ENCODE measurements at regions not wholly inside any gene's neighbourhood (a gene's known extent, or its start where the extent isn't known, plus 50 kb on each side); places are given as distances from the start of the nearest gene placed in this dataset.

DNA sequence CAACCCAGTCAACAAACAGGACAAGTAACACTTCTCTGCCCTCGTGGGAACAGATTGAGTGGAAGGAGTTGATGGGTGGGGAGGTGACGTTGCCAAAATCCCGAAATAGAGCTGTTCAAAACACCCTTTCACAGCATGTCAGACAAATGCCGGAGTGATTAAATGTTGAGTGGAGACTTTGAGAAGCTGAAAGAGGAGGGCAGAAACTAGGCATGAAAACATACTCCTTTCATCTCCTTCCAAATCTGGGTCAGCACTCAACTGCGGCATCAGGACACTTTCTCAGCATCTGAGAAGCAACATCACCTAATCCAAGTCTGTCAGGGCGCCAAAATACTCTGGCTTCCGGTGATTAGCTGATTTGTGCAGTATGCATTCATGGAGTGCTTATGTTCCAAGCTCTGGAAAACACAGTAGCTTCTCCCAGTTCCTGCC, 51.5 kb upstream of the MRI1 start:
- H3K4me3 Mint-ChIP-seq: no peak overlapping the region
- DNase-seq: no peak

DNA sequence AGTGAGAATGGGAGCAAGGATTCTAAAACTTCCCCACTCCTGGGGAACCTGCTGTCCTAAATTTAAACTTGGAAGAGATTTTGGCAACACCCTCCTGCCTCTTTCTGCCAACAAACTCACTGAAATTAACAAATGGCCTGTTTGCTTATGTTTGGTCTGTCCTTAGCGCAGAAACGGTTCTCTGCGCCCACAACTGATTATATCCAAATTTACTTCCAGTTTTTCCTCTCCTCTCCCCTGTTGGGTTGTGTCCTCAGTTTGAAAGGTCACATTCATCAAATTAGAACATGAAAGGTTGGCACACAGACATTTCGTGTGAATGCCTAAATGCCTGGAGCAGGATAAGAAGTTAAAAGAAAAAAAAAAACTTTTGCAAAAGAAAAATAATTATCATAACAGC, 56.4 kb upstream of the MRI1 start:
- no peaks in the 10 kb centered on the region for H3K4me1 Mint-ChIP-seq
- H3K27me3 Mint-ChIP-seq: no peaks in the 10 kb centered on the region
- H3K9me3 Mint-ChIP-seq: no peaks in the 10 kb centered on the region
- ChIA-PET POLR2A (interaction anchor here (0.6 kb wide), 1 partner anchor 14 kb away, joined by 10 read pairs; no protein-coding TSS in a partner anchor), CTCF (no interaction called here)
- H3K4me3 Mint-ChIP-seq: no peak overlapping the region
- H3K27ac Mint-ChIP-seq: no peak overlapping the region
- H3K36me3 Mint-ChIP-seq (ENCODE audit: low read depth): no peaks in the 10 kb centered on the region
- DNase-seq: no peak

More for the DNA sequence above, 51.5 kb upstream of the MRI1 start:
- ChIA-PET POLR2A (no interaction called here), CTCF (interaction anchor here (0.6 to 2.4 kb wide), 3 partner anchors 13 to 345 kb away, joined by 3 to 6 read pairs (median 4); no protein-coding TSS in a partner anchor)
- peaks cover 6% of the 10 kb centered on the region for H3K9me3 Mint-ChIP-seq
- no peaks in the 10 kb centered on the region for H3K36me3 Mint-ChIP-seq (ENCODE audit: low read depth)
- no peaks in the 10 kb centered on the region for H3K4me1 Mint-ChIP-seq
- H3K27me3 Mint-ChIP-seq: no peaks in the 10 kb centered on the region
- no peak overlapping the region for H3K27ac Mint-ChIP-seq

- Mint-ChIP-seq H3K4me3 (no peak overlapping the region), H3K27me3 (peaks cover 5% of the 10 kb centered on the region), H3K4me1 (no peaks in the 10 kb centered on the region), H3K9me3 (no peaks in the 10 kb centered on the region), H3K27ac (no peak overlapping the region), H3K36me3 (ENCODE audit: low read depth) (no peaks in the 10 kb centered on the region)
- POLR2A ChIA-PET: no interaction called here
- DNase-seq: no peak
- CTCF ChIA-PET: interaction anchor here (0.6 to 1.1 kb wide), 2 partner anchors 43 to 355 kb away, joined by 3 read pairs; no protein-coding TSS in a partner anchor
These were observed 58.3 kb upstream of the MRI1 start for GRCh38 chr19:13705928-13706447.

- CTCF ChIA-PET: no interaction called here
- no peaks in the 10 kb centered on the region for H3K9me3 Mint-ChIP-seq
These were observed 59.1 kb upstream of the MRI1 start for GRCh38 chr19:13705201-13705600.

GRCh38 chr19:13701624-13702023, 62.7 kb upstream of the MRI1 start:
- no peaks in the 10 kb centered on the region for H3K36me3 Mint-ChIP-seq (ENCODE audit: low read depth)
- no peak for DNase-seq
- POLR2A ChIA-PET: no interaction called here
- H3K27me3 Mint-ChIP-seq: peaks cover 8% of the 10 kb centered on the region
- H3K4me1 Mint-ChIP-seq: no peaks in the 10 kb centered on the region
- H3K4me3 Mint-ChIP-seq: no peak overlapping the region
- H3K27ac Mint-ChIP-seq: no peak overlapping the region
- CTCF ChIA-PET: no interaction called here
- H3K9me3 Mint-ChIP-seq: no peaks in the 10 kb centered on the region

More at GRCh38 chr19:13705201-13705600, 59.1 kb upstream of the MRI1 start:
- H3K4me3 Mint-ChIP-seq: no peak overlapping the region
- no peaks in the 10 kb centered on the region for H3K36me3 Mint-ChIP-seq (ENCODE audit: low read depth)
- no peak for DNase-seq
- peaks cover 8% of the 10 kb centered on the region for H3K27me3 Mint-ChIP-seq
- no peaks in the 10 kb centered on the region for H3K4me1 Mint-ChIP-seq
- H3K27ac Mint-ChIP-seq: no peak overlapping the region
- POLR2A ChIA-PET: no interaction called here

- ChIA-PET POLR2A (no interaction called here), CTCF (no interaction called here)
- no peaks in the 10 kb centered on the region for H3K36me3 Mint-ChIP-seq (ENCODE audit: low read depth)
- peaks cover 8% of the 10 kb centered on the region for H3K27me3 Mint-ChIP-seq
- no peaks in the 10 kb centered on the region for H3K4me1 Mint-ChIP-seq
- no peak for DNase-seq
- no peak overlapping the region for H3K27ac Mint-ChIP-seq
- H3K9me3 Mint-ChIP-seq: no peaks in the 10 kb centered on the region
- H3K4me3 Mint-ChIP-seq: no peak overlapping the region
These were observed 63.7 kb upstream of the MRI1 start for GRCh38 chr19:13700621-13701020.

DNA sequence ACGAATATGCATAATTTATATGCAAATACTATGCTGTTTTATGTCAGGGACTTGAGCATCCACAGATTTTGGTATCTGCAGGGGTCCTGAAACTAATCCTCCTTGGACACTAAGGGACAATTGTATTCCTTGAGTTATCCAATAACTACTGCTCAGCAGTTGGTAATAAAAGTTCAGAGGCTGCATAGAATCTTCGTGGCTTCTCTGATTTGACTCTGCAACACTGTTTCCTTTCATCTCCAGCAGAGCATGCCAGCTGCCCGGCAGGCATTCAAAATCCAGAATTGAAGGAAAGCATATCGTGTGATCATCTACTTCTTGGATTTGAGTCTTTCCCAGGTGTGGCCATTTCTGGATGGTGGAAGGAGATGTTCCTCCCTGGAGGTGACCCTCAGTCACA, 64.5 kb upstream of the MRI1 start:
- no peaks in the 10 kb centered on the region for H3K36me3 Mint-ChIP-seq (ENCODE audit: low read depth)
- H3K27me3 Mint-ChIP-seq: peaks cover 8% of the 10 kb centered on the region
- H3K4me3 Mint-ChIP-seq: no peak overlapping the region
- no peak overlapping the region for H3K27ac Mint-ChIP-seq
- H3K4me1 Mint-ChIP-seq: no peaks in the 10 kb centered on the region
- CTCF ChIA-PET: no interaction called here
- POLR2A ChIA-PET: no interaction called here
- DNase-seq: no peak
- H3K9me3 Mint-ChIP-seq: no peaks in the 10 kb centered on the region

DNA sequence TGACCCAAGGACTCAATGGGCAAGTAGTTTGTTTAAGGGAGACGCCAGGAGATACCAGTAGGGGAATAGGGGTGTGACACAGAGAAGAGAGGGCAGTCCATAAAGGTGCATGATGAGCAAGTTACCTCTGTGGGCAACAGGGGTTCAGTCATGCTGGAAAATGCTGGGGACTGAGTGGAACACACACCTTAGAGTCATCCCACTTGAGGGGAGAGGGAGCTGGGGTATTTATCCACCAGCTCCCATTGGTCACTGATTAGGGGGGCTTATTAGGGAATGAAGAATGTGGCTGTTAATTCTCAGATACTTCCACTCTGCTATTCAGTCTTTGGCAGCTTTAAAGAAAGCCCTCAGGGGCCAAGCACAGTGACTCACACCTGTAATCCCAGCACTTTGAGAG, 67.5 kb upstream of the MRI1 start:
- Mint-ChIP-seq H3K27me3 (peaks cover 8% of the 10 kb centered on the region), H3K9me3 (no peaks in the 10 kb centered on the region), H3K36me3 (ENCODE audit: low read depth) (no peaks in the 10 kb centered on the region), H3K4me3 (no peak overlapping the region), H3K27ac (peak overlapping the region; percentile 41), H3K4me1 (no peaks in the 10 kb centered on the region)
- no peak for DNase-seq
- ChIA-PET POLR2A (no interaction called here), CTCF (interaction anchor here (1.0 to 1.1 kb wide), 2 partner anchors 14 to 16 kb away, joined by 3 read pairs; no protein-coding TSS in a partner anchor)

DNA sequence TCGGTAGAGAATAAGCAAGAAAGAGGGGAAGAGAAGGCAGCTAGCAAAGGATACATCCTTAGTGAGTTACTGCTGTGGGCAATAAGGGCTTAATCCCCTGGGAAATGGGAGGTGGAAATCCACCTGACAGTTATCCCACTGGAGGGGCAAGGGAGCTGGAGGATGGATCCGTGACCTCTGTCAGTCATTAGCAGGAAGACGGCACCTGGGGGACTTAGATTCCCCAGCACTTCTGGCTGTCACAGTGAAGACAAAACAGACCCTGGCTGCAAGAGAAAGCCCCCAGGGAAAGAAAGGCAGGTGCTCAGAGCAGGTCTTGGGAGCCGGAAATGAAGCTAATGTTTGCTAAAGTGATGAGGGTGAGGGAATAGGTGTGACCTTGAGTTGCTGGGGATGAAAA, 70.4 kb upstream of the MRI1 start:
- H3K4me3 Mint-ChIP-seq: no peak overlapping the region
- no peaks in the 10 kb centered on the region for H3K9me3 Mint-ChIP-seq
- H3K27me3 Mint-ChIP-seq: peaks cover 3% of the 10 kb centered on the region
- H3K27ac Mint-ChIP-seq: no peak overlapping the region
- no peaks in the 10 kb centered on the region for H3K36me3 Mint-ChIP-seq (ENCODE audit: low read depth)
- H3K4me1 Mint-ChIP-seq: no peaks in the 10 kb centered on the region
- DNase-seq: no peak
- ChIA-PET CTCF (interaction anchor here (0.6 to 0.9 kb wide), 2 partner anchors 17 to 490 kb away, joined by 3 to 5 read pairs; no protein-coding TSS in a partner anchor), POLR2A (interaction anchor here (0.6 kb wide), 1 partner anchor 14 kb away, joined by 10 read pairs; no protein-coding TSS in a partner anchor)

DNA sequence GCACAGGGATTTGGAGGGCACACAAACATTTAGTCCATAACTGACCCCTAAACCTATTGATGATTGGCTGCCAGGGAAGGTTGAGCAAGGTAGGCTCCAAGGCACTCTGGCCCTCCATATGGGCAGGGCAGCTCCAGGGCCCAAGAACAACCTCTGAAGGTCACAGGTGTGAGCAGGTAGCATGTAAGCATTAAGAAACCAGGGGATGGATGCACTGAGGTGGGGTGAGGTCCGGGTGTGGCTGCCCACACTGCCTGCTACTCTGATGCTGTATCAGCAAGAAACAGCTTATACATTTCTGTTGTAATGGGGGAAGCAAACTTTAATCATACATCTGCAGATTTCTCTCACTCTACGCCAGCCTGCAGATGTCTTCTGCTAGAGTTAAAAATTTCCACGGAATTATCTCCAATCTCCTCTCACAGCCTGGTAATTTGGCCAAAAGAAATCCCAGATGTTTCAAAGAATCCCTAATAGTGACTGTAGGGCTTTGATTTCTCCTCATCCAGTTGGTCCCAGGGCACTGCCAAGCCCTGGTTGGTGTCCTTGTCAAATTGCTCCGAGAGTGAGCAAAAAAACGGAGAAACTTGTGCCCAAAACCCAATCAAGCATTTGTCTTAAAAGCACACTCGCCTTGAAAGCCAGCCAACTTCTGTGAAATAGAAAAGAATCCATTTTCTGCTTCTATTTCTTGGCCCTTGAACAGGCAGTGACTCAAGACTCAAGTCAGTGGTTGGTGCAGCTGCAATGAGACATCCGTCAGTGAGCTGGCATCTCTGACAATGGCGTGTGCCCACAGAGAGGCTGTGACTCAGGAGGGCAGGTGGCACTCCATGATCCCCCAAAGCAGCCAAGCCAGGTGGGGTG, 72.5 kb upstream of the MRI1 start:
- Mint-ChIP-seq H3K9me3 (no peaks in the 10 kb centered on the region), H3K27me3 (peaks cover 3% of the 10 kb centered on the region), H3K36me3 (ENCODE audit: low read depth) (no peaks in the 10 kb centered on the region), H3K4me3 (no peak overlapping the region), H3K4me1 (no peaks in the 10 kb centered on the region), H3K27ac (no peak overlapping the region)
- no peak for DNase-seq
- ChIA-PET CTCF (no interaction called here), POLR2A (no interaction called here)

DNA sequence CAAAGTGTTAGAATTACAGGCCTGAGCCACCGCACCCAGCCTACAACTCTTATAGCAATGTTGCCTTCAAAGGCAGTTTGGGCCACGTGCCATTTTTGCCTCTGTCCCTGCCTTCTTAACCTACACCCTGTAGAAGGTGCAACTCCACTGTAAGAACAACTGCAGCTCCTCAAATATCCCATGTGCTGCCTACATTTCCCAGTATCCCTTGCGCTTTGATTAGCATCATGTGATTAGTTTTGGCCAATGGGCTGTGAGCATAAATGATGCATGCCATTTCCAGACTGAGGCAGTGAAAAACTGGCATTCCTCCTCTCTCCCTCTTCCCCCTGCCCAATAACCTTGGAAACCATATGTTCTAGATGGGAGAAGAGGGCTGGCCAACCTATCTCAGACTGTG, 75.2 kb upstream of the MRI1 start:
- Mint-ChIP-seq H3K27ac (no peak overlapping the region), H3K9me3 (no peaks in the 10 kb centered on the region), H3K36me3 (ENCODE audit: low read depth) (no peaks in the 10 kb centered on the region), H3K4me1 (peaks cover 2% of the 10 kb centered on the region), H3K27me3 (peaks cover 3% of the 10 kb centered on the region), H3K4me3 (no peak overlapping the region)
- CTCF ChIA-PET: no interaction called here
- POLR2A ChIA-PET: no interaction called here
- peak; percentile 10 for DNase-seq

GRCh38 chr19:13684021-13684420, 80.3 kb upstream of the MRI1 start:
- DNase-seq: no peak
- Mint-ChIP-seq H3K27me3 (no peaks in the 10 kb centered on the region), H3K27ac (no peak overlapping the region), H3K4me1 (peaks cover 2% of the 10 kb centered on the region), H3K4me3 (no peak overlapping the region), H3K36me3 (ENCODE audit: low read depth) (no peaks in the 10 kb centered on the region), H3K9me3 (peaks cover 10% of the 10 kb centered on the region)
- POLR2A ChIA-PET: no interaction called here
- CTCF ChIA-PET: no interaction called here

GRCh38 chr19:13681509-13681908, 82.8 kb upstream of the MRI1 start:
- Mint-ChIP-seq H3K9me3 (peaks cover 12% of the 10 kb centered on the region), H3K36me3 (ENCODE audit: low read depth) (no peaks in the 10 kb centered on the region), H3K27ac (no peak overlapping the region), H3K4me1 (peaks cover 2% of the 10 kb centered on the region), H3K4me3 (no peak overlapping the region), H3K27me3 (no peaks in the 10 kb centered on the region)
- CTCF ChIA-PET: interaction anchor here (0.7 to 1.0 kb wide), 2 partner anchors 12 to 96 kb away, joined by 3 read pairs; no protein-coding TSS in a partner anchor
- POLR2A ChIA-PET: no interaction called here
- no peak for DNase-seq

Data from activated CD4-positive, alpha-beta T cell treated with anti-CD3 and anti-CD28 coated beads, Interleukin-2, amount 10 ng/mL, durations not matched to agents 7 days and 5 days (primary cell).